ENCODE measurements at regions not wholly inside any gene's neighbourhood (a gene's known extent, or its start where the extent isn't known, plus 50 kb on each side); places are given as distances from the start of the nearest gene placed in this dataset.

DNA sequence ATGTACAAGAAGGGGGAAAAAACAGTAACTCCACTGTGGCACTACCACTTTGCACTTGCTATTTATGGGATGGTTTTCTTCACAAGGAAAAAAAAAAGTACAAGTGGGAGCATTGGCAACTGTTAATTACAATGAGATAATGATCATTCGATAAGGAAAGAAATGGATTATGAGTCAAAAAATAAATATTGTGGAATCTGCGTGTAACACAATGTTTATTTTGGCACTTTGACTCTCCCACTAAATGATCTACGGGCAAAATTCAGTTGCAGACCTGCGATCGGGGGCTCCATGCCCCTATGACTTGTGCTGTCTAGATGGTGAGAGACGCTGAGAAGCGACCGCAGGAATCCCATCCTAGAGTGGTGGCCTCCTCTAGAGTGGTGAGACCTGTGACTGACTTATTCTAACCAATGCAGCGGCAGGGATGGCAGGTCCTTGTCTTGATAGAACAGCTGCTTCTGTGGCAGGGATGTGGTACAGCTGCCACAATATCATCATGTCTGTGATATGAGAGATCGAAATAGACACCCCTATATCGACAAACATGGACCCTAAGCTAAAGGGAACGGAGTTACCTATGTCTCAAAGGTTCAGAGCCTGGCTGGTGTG is 345.0 kb upstream of the KLF6 start:
- DNase-seq: no peak

DNA sequence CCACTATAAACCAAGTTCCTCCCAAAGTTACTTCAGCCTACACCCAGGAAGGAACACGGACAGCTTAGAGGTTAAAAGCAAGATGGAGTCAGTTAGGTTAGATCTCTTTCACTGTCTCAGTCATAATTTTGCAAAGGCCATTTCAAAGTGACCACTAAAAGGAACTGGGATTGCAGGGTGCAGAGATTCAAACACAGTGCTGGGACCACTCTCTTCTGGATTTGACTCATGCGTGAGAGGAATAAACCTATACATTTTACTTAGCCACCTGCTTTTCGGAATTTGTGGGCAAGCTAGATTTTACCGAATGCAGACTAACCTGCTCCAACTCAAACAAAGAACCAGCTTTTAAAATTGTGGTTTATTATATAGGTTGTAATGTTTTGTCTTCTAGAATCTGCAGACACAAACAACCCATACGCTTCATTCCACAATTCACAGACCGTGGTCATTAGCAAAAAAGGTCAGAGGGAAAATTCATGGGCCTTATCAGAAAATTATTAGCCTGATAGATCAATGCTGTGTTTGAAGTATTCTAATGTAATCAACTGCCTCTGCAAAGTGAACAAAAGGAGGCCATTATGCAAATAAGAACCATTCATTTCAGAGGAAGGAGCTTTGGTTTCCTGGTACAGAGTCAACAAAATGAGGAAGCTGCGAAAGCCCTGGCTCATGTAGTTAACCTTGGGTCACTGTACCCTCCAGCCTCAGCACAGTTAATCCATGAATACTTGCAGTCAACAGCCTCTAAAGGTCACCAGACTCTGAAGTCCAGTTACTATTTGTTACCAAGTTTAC is 342.7 kb upstream of the KLF6 start:
- peak; percentile 45 to 69 for DNase-seq

DNA sequence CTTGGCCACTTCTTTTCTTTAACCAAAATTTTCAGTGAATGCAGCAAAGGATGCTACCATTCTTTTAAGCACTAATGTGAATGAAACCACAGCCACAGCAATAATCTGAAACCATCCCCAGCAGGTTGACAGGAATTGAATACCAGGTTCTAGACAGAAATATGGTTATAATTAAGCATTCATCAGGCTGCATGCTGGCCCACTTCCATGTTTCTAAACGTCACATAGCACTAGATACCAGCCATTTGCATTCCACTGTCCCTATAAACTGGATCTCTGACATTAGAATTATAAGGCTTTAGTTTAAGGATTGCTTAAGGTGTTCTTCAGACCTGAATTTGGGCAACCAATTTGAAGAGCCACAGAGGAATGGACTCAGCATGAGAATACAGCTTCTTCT is 340.8 kb upstream of the KLF6 start:
- DNase-seq: no peak

- DNase-seq: no peak
These were observed 336.7 kb upstream of the KLF6 start for GRCh38 chr10:4121502-4122380.

DNA sequence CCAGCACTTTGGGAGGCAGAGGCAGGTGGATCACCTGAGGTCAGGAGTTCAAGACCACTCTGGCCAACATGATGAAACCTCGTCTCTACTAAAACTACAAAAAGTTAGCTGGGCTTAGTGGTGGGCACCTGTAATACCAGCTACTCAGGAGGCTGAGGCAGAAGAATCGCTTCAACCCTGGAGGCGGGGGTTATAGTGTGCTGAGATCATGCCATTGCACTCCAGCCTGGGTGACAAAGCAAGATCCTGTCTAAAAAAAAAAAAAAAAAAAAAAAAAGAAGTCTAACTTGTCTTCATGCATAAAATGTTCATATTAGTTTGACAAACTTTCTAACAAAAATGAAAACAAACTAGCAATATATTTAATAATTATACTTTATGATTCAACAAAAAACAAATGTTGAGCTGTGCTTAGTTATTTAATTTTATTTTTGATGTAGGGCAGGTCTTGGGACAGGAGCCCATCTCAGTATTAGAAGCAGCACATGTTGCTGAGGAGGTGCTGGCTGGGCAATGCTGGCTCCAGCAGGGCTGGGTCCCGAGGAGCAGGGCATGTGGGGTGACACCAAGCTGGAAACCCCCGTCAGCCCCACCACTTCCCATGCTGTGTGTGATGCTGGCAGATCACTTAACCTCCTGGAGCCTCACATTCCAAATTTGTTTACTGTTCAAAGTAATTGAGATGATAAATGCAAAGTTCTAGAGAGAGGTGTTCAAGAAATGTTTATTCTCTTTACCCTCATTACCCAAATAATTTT is 335.3 kb upstream of the KLF6 start:
- no peak for DNase-seq

DNA sequence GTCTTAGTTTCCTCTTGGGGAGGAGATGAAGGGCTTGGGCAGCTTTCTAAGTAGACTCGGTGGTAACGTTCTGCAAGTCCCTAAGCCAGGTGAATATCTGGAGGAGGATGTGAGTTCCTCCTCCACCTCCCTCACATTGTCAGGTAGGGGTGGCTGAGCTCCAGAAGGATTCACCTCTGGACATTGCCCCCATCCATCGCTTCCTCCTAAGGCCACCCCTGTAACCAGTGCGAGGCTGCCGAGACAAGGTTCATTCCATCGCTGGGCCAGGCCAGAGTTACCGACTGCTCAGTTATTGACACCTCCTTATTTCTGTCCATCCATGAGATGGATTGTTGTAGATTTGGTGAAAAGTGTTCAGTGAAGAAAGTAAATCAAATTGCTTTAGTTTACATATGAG is 334.1 kb upstream of the KLF6 start:
- DNase-seq: no peak

- DNase-seq: no peak
These were observed 332.6 kb upstream of the KLF6 start for GRCh38 chr10:4117604-4118003.

- no peak for DNase-seq
These were observed 326.6 kb upstream of the KLF6 start for GRCh38 chr10:4111643-4112042.

- no peak for DNase-seq
These were observed 324.5 kb upstream of the KLF6 start for GRCh38 chr10:4109469-4109868.

GRCh38 chr10:4108693-4109092 is 323.7 kb upstream of the KLF6 start:
- no peak for DNase-seq

DNA sequence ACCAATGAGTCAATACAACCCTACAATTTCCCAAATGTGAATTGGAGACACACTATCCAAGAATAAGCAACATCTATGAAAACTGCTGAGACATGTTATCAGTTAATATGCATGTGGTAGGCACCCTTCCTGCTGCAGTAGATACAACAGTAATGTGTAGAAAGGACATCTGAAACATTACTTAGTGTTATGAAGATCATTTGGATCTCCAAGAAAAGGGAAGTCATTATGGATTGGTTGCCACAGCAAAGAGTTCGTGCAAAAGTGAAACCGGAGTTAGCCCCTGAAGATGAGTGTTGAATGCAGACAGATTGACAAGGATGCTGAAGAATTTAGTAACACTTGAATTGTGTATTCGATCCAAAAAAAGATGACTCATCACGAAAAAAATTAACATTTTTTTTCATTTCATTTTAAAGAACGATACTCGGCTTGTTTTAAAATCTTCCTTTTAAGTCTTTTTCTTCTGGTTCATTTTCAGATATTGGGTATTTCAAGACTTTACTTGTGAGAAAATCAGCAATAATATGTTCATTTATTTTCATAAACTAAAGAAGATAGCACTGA is 322.4 kb upstream of the KLF6 start:
- no peak for DNase-seq

- no peak for DNase-seq
These were observed 318.6 kb upstream of the KLF6 start for GRCh38 chr10:4103603-4104002.

- DNase-seq: no peak
These were observed 317.9 kb upstream of the KLF6 start for GRCh38 chr10:4102802-4103344.

GRCh38 chr10:4101918-4102654 is 317.1 kb upstream of the KLF6 start:
- DNase-seq: no peak

DNA sequence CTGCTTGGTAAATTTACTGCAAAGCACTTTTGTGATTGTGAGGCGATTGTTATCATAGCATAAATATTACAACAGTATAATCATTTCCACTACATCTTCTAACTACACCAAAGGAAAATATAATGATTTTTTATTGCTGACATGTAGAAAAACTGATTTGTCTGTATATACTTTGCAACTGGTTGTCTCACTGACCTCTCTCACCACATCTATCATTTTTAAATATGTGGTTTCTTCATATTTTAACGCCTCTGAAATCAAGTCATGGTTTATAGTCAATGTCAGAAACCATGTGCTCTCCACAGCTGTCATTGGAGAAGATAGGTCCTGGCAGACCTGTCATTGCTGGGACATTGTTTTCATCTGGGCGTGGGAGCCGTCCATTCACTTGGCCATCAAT is 315.4 kb upstream of the KLF6 start:
- no peak for DNase-seq

- DNase-seq: no peak
These were observed 314.2 kb upstream of the KLF6 start for GRCh38 chr10:4099202-4099601.

DNA sequence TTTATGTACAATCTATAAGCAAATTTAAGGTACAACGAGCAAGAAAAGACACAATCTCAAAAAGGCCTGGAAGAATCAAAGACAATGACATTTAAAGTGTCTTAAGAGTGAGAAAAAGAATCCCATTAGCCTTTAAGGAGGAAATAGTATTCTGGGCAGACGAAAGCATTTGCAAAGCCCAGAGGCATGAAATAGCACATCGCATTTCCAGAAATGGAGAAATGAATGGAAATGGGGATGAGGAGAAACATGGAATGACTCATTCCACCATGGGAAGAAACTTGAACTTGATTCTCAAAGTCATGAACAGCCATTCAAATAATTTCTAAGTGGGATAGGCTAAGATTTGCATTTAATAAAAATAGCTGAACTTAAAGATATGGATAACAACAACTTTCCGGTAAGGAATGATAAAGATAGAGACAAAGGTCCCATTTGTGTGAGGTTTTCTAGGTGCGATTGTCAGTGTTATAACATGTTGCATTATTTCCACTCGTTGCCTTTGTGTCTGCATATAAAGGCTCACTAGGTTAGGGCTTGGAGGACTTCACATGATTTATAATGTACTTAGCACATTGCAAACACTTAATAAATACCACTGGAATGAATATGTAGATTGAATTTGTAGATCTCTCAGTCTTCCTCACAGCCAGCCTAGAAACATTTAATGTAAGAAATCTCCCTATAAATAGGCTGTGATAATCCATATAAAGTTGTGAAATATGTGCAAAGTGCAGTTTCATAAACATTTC is 310.3 kb upstream of the KLF6 start:
- no peak for DNase-seq

DNA sequence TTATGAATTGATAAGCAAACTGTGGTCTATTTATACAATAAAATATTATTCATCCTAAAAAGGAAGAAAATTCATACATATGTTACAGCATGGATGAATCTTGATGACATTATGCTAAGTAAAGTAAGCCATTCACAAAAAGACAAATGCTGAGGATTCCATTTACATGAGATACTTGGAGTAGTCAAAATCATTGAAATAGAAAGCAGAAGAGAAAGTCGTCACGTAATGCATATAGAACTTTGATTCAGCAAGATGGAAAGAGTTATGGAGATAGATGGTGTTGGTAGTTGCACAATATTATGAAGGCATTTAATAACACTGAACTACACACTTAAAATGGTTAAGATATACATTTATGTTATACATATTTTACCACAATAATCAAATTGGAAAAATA is 309.7 kb upstream of the KLF6 start:
- no peak for DNase-seq

DNA sequence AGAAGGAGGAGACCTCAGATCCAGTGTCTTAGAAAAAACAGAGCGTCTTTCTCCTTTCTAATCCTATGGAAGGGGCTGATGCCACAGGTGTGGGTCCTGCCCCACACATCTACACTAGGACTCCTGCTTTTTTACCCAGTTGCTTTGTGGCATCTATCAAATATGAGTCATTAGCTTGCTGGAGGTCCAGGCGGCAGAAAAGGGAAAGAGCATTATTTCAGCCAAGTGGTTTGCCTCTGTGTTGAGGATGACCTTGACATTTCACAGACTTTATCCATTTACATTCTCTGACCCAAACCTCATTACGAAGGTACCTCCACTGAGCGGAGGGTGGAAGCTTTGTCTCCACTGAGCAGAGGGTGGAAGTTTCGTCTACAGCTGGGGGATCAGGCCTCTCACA is 308.4 kb upstream of the KLF6 start:
- no peak for DNase-seq

DNA sequence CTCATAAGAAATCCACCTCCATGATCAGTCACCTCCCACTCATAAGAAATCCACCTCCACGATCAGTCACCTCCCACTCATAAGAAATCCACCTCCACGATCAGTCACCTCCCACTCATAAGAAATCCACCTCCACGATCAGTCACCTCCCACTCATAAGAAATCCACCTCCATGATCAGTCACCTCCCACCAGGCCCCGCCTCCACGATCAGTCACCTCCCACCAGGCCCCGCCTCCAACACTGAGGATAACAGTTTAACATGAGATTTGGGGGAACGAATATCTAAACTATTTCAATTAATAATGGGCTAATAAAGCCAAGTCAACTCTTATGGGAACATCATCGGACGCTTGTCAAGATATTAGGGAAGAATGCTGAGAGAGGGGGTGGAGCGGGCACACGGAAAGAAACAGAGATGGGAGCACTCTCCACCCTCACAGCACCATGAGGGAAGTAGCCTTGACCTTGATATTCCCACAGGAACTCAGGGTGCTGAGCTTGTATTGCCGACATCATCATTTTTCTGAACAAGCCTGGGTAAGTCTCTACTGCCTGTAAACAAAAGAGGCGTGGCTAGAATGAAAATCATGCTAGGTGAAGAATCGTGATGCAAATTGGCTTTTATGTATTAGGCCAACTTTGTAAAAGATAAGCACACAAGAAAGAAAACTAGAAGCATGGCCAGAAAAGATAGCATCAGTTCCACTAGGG is 303.5 kb upstream of the KLF6 start:
- no peak for DNase-seq

Measured in AML-193 (cell line).